ENCODE measurements at regions not wholly inside any gene's neighbourhood (a gene's known extent, or its start where the extent isn't known, plus 50 kb on each side); places are given as distances from the start of the nearest gene placed in this dataset.

DNA sequence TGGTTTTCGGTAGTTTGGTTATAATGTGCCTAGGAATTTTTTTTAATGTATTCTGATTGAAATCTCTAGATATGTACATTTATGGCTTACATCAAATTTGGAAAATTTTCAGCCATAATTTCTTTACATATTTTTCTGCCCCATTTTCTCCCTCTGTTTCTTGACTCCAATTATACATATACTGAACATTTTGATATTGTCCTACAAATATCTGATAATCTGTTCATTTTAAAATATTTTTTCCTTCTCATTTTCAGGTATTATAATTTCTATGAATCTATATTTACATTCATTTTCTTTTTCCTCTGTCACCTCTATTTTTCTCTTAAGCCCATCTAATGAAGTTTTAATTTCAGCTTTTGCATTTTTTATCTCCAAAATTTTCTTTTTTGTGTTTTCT is 82.7 kb upstream of the TMLHE start:
- Histone ChIP-seq H3K4me3 (no peak overlapping the region), H3K27me3 (no peaks in the 10 kb centered on the region), H3K9me3 (no peaks in the 10 kb centered on the region), H3K4me1 (no peaks in the 10 kb centered on the region), H3K36me3 (no peaks in the 10 kb centered on the region), H3K27ac (no peak overlapping the region)
- WGBS, 2 donors (ENCODE audit: low coverage in 1 of 2) = 78 to 100% methylated on average over 1 of the region's 1 CpG
- TF ChIP-seq POLR2AphosphoS5 (IDR thresholded peaks at IDR 0.05) = no peak
- TF ChIP-seq, protein P1, sequence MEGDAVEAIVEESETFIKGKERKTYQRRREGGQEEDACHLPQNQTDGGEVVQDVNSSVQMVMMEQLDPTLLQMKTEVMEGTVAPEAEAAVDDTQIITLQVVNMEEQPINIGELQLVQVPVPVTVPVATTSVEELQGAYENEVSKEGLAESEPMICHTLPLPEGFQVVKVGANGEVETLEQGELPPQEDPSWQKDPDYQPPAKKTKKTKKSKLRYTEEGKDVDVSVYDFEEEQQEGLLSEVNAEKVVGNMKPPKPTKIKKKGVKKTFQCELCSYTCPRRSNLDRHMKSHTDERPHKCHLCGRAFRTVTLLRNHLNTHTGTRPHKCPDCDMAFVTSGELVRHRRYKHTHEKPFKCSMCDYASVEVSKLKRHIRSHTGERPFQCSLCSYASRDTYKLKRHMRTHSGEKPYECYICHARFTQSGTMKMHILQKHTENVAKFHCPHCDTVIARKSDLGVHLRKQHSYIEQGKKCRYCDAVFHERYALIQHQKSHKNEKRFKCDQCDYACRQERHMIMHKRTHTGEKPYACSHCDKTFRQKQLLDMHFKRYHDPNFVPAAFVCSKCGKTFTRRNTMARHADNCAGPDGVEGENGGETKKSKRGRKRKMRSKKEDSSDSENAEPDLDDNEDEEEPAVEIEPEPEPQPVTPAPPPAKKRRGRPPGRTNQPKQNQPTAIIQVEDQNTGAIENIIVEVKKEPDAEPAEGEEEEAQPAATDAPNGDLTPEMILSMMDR (IDR thresholded peaks at IDR 0.05) = no peak
- no peak for TF ChIP-seq EP300 (IDR thresholded peaks at IDR 0.05)
- TF ChIP-seq POLR2A (IDR thresholded peaks at IDR 0.05) = no peak
- ATAC-seq = no peak

DNA sequence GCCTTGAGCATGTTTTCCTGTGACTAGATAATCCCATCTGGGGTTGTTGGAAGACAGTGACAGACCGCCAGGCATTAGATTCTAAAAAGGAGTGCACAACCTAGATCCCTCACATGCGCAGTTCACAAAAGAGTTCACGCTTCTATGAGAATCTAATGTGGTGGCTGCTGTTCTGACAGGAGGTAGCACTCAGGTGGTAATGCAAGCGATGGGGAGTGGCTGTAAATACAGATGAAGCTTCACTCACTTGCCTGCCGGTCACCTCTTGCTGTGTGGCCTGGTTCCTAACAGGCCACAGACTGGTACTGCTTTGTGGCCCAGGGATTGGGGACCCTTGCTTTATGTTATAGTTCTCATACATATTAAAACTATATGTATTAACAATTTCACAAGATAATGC is 81.9 kb upstream of the TMLHE start:
- TF ChIP-seq, protein P1 (IDR thresholded peaks at IDR 0.05) = no peak
- no peak for TF ChIP-seq EP300 (IDR thresholded peaks at IDR 0.05)
- TF ChIP-seq POLR2AphosphoS5 (IDR thresholded peaks at IDR 0.05) = no peak
- no peak for TF ChIP-seq POLR2A (IDR thresholded peaks at IDR 0.05)
- H3K36me3 ChIP-seq = no peaks in the 10 kb centered on the region
- H3K9me3 ChIP-seq = no peaks in the 10 kb centered on the region
- H3K27ac ChIP-seq = no peak overlapping the region
- 83 to 100% methylated on average over 2 of the region's 5 CpGs for WGBS, 2 donors (ENCODE audit: low coverage in 1 of 2)
- no peaks in the 10 kb centered on the region for H3K27me3 ChIP-seq
- no peak overlapping the region for H3K4me3 ChIP-seq
- no peaks in the 10 kb centered on the region for H3K4me1 ChIP-seq
- no peak for ATAC-seq

DNA sequence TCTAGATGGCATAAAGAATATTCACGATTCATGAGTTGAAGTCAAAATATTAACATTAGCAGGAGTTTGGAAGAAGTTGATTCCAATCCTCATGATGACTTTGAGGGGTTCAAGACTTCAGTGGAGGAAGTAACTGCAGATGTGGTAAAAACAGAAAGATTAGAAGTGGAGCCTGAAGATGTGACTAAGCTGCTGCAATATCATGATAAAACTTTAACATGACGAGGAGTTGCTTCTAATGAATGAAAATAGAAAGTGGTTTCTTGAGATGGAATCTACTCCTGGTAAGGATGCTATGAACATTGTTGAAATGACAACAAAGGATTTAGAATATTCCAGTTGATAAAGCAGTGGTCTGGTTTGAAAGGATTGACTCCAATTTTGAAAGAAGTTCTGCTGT is 70.1 kb upstream of the TMLHE start:
- Histone ChIP-seq H3K9me3 (no peaks in the 10 kb centered on the region), H3K4me1 (no peaks in the 10 kb centered on the region), H3K36me3 (no peaks in the 10 kb centered on the region), H3K27ac (no peak overlapping the region), H3K27me3 (no peaks in the 10 kb centered on the region), H3K4me3 (no peak overlapping the region)
- TF ChIP-seq, protein P1 (IDR thresholded peaks at IDR 0.05) = no peak
- TF ChIP-seq POLR2A (IDR thresholded peaks at IDR 0.05) = no peak
- TF ChIP-seq EP300 (IDR thresholded peaks at IDR 0.05) = no peak
- no peak for TF ChIP-seq POLR2AphosphoS5 (IDR thresholded peaks at IDR 0.05)
- ATAC-seq = no peak
- WGBS, 2 donors (ENCODE audit: low coverage in 1 of 2) = 53 to 72% methylated on average over 2 of the region's 2 CpGs

DNA sequence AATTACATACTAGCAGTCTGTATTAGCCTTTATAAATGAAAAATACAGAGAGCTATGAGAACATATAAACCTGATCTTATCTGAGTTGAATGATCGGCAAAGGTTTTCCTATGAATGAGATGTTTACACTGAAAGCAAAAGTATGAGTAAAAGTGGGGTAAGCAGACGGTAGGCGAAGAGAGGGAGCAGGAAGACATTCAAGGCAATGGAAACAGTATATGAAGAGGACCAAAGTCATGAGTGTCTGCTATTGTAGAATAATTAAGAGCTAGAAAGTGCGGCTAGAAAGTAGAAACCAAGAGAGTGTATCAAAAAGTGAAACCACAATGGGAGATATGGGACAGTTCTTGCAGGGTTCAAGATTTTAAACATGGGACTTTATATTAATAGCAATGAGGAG is 67.0 kb upstream of the TMLHE start:
- WGBS, 2 donors (ENCODE audit: low coverage in 1 of 2) = 79% methylated on average over 4 of the region's 4 CpGs
- H3K4me3 ChIP-seq = no peak overlapping the region
- no peak for TF ChIP-seq POLR2AphosphoS5 (IDR thresholded peaks at IDR 0.05)
- no peak for TF ChIP-seq POLR2A (IDR thresholded peaks at IDR 0.05)
- no peak for TF ChIP-seq EP300 (IDR thresholded peaks at IDR 0.05)
- TF ChIP-seq, protein P1 (IDR thresholded peaks at IDR 0.05) = no peak
- no peak for ATAC-seq
- no peak overlapping the region for H3K27ac ChIP-seq
- H3K9me3 ChIP-seq = no peaks in the 10 kb centered on the region
- no peaks in the 10 kb centered on the region for H3K27me3 ChIP-seq
- no peaks in the 10 kb centered on the region for H3K4me1 ChIP-seq
- no peaks in the 10 kb centered on the region for H3K36me3 ChIP-seq

DNA sequence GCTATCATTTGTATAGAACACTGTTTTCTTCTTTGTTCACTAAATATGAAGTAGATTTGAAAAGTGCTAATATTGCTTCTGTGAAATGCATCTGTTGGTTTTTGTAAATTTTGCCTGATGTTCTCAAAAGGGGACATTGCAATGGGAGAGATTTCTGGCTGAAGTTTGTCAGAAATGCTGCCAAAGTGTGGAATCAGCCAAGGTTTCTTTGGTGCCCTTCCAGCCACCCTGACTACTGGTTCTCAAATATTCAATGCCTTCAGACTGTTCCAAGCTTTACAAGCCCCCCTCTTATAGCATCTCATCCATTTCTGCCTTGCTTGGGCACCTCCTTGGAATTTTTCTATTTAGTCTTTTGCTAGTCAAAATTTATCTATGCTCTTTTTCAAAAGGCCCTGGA is 60.6 kb upstream of the TMLHE start:
- ATAC-seq = no peak
- Histone ChIP-seq H3K4me1 (no peaks in the 10 kb centered on the region), H3K27ac (no peak overlapping the region), H3K36me3 (no peaks in the 10 kb centered on the region), H3K27me3 (no peaks in the 10 kb centered on the region), H3K9me3 (no peaks in the 10 kb centered on the region), H3K4me3 (no peak overlapping the region)
- TF ChIP-seq POLR2A (IDR thresholded peaks at IDR 0.05) (no peak), POLR2AphosphoS5 (IDR thresholded peaks at IDR 0.05) (no peak), EP300 (IDR thresholded peaks at IDR 0.05) (no peak)
- TF ChIP-seq, protein P1 (IDR thresholded peaks at IDR 0.05) = no peak

Measured in gastroesophageal sphincter (tissue), 4 donors.